ENCODE measurements at regions not wholly inside any gene's neighbourhood (a gene's known extent, or its start where the extent isn't known, plus 50 kb on each side); places are given as distances from the start of the nearest gene placed in this dataset.

DNA sequence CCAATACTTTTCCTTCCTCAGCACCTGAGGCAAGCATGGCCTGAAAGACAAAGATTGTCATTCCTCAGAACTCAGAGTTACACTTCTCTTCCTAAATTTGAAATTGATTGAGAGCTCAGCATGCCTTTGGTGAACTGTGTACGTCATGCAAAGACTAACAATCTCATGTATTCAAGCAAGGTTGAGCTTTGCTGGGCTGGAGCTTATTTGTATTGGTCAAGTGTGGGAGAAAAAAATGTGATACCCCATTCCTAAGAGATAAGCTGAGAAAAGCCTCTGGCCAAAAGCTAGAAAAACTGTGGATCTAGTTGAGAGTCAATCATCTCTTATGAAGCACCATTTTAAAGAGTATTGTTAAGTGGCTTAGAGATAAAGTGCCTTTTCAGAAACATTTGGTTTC lies 392.2 kb downstream of the RASEF start:
- TF ChIP-seq, protein P1, sequence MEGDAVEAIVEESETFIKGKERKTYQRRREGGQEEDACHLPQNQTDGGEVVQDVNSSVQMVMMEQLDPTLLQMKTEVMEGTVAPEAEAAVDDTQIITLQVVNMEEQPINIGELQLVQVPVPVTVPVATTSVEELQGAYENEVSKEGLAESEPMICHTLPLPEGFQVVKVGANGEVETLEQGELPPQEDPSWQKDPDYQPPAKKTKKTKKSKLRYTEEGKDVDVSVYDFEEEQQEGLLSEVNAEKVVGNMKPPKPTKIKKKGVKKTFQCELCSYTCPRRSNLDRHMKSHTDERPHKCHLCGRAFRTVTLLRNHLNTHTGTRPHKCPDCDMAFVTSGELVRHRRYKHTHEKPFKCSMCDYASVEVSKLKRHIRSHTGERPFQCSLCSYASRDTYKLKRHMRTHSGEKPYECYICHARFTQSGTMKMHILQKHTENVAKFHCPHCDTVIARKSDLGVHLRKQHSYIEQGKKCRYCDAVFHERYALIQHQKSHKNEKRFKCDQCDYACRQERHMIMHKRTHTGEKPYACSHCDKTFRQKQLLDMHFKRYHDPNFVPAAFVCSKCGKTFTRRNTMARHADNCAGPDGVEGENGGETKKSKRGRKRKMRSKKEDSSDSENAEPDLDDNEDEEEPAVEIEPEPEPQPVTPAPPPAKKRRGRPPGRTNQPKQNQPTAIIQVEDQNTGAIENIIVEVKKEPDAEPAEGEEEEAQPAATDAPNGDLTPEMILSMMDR (conservative IDR thresholded peaks at IDR 0.05; ENCODE audit: low read depth, low read length) = no peak
- TF ChIP-seq EZH2 (IDR thresholded peaks at IDR 0.05; ENCODE audit: low read length, unreplicated experiment) (no peak), EZH2phosphoT487 (IDR thresholded peaks at IDR 0.05; ENCODE audit: borderline replicate concordance, low read length) (no peak)

Data from PC-3 (cell line).